ENCODE measurements at regions not wholly inside any gene's neighbourhood (a gene's known extent, or its start where the extent isn't known, plus 50 kb on each side); places are given as distances from the start of the nearest gene placed in this dataset.
"Not testable (repeated sequence)": the region's sequence is repeated elsewhere in the genome, so short reads cannot be mapped to it uniquely, and the experiment has no call there.

DNA sequence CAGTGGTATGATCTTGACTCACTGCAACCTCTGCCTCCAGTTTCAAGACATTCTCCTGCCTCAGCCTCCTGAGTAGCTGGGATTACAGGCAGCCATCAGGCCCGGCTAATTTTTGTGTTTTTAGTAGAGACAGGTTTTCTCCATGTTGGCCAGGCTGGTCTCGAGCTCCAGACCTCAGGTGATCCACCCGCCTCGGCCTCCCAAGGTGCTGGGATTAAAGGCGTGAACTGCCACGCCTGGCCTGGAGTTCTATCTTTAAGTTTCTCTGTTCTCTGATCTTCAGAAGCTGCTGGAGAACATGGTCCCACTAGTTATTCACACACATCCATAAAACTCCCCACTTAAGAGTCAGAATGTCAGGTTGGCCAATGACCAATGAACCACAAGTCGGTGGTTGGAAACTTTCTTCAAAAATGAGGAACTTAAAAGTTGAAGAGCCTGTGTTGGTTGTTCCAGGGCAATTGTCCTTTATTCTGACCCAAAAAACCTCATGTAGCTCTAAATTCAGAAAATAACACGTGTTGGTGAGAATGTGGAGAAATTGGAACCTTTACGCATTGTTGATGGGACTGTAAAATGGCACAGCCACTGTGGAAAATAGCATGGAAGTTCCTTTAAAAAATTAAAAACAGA lies 55.9 kb upstream of the PIK3CB start:
- H3K9me3 ChIP-seq (ENCODE audit: low read length) = no peaks in the 10 kb centered on the region
- H4K20me1 ChIP-seq (ENCODE audit: insufficient read depth, low read length) = no peaks in the 10 kb centered on the region
- intact Hi-C loops (cut with micrococcal nuclease; ENCODE audit: unreplicated experiment) = no loop called here
- H3K4me1 ChIP-seq (ENCODE audit: insufficient read depth, low read length, poor library complexity, severe bottlenecking) = no peaks in the 10 kb centered on the region
- H2AFZ ChIP-seq (ENCODE audit: low read length) = no peak overlapping the region
- H3K79me2 ChIP-seq (ENCODE audit: insufficient read depth, low read depth, low read length) = no peaks in the 10 kb centered on the region
- DNase-seq (ENCODE audit: low spot score) = peak; percentile 13
- H3K36me3 ChIP-seq (ENCODE audit: insufficient read depth, low read length) = no peaks in the 10 kb centered on the region
- ChIA-PET POLR2A (interaction anchor here (0.6 kb wide), 1 partner anchor 232 kb away, joined by 3 read pairs; no protein-coding TSS in a partner anchor), CTCF (ENCODE audit: unreplicated experiment) (no interaction called here)
- H3K4me3 ChIP-seq (ENCODE audit: low read depth, low read length, poor library complexity, severe bottlenecking) = no peak overlapping the region
- H3K27ac ChIP-seq (ENCODE audit: low read depth, low read length, poor library complexity, severe bottlenecking) = no peak overlapping the region
- no TSS peak for BruUV-seq (replicated peaks)
- H3K9me2 ChIP-seq (ENCODE audit: insufficient read depth, low read length) = no peaks in the 10 kb centered on the region
- H3K4me2 ChIP-seq (ENCODE audit: low read length) = no peak overlapping the region
- TF ChIP-seq, protein P1, sequence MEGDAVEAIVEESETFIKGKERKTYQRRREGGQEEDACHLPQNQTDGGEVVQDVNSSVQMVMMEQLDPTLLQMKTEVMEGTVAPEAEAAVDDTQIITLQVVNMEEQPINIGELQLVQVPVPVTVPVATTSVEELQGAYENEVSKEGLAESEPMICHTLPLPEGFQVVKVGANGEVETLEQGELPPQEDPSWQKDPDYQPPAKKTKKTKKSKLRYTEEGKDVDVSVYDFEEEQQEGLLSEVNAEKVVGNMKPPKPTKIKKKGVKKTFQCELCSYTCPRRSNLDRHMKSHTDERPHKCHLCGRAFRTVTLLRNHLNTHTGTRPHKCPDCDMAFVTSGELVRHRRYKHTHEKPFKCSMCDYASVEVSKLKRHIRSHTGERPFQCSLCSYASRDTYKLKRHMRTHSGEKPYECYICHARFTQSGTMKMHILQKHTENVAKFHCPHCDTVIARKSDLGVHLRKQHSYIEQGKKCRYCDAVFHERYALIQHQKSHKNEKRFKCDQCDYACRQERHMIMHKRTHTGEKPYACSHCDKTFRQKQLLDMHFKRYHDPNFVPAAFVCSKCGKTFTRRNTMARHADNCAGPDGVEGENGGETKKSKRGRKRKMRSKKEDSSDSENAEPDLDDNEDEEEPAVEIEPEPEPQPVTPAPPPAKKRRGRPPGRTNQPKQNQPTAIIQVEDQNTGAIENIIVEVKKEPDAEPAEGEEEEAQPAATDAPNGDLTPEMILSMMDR (conservative IDR thresholded peaks at IDR 0.05; ENCODE audit: low read length) = no peak
- no peak for TF ChIP-seq EZH2phosphoT487 (IDR thresholded peaks at IDR 0.05; ENCODE audit: borderline replicate concordance, low read depth, low read length)

DNA sequence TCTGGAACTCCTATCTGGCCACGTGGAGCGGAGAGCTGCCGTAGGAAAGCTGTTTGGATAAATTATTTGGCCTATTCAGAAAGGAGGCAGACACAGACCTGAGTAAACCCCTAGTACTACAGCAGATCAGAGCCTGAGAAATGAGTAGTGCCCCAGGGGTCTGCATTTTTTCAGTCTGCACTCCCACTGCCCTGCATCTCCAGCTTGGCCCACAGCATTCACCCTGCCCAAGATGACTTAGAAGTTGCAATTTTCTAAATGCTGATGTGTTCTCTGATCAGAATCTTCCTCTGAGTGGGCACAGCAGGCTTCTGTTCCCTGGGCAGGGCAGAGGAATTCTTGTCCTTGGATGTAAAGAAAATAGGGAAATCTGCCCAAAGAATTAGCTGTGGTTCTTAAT lies 55.1 kb upstream of the PIK3CB start:
- CTCF ChIA-PET (ENCODE audit: unreplicated experiment) = no interaction called here
- H2AFZ ChIP-seq (ENCODE audit: low read length) = no peak overlapping the region
- intact Hi-C loops (cut with micrococcal nuclease; ENCODE audit: unreplicated experiment) = no loop called here

DNA sequence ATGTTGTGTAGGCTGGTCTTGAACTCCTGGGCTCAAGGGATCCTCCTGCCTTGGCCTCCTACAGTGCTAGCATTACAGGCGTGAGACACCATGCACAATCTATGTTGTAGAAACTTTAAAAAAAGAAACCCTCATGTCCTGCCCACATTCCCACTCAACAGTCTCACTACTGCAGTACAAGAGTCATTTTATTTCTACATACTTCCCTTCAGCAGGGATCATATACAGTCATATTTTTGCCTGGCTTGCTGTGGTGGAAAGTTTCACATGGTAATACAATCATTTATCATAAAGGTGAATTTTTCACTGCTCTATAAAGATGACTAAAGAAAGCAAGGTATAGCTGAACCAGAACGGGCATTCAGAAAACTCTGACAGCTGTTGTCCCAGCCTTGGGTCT lies 53.8 kb upstream of the PIK3CB start:
- H3K79me2 ChIP-seq (ENCODE audit: insufficient read depth, low read depth, low read length) = no peaks in the 10 kb centered on the region
- POLR2A ChIA-PET = interaction anchor here (0.6 to 0.7 kb wide), 2 partner anchors 263 to 307 kb away, joined by 3 to 4 read pairs; no protein-coding TSS in a partner anchor
- H3K4me2 ChIP-seq (ENCODE audit: low read length) = no peak overlapping the region
- H3K27ac ChIP-seq (ENCODE audit: low read depth, low read length, poor library complexity, severe bottlenecking) = no peak overlapping the region
- DNase-seq (ENCODE audit: low spot score) = no peak
- CTCF ChIA-PET (ENCODE audit: unreplicated experiment) = no interaction called here
- H4K20me1 ChIP-seq (ENCODE audit: insufficient read depth, low read length) = no peaks in the 10 kb centered on the region
- no peaks in the 10 kb centered on the region for H3K9me3 ChIP-seq (ENCODE audit: low read length)
- no peak overlapping the region for H3K4me3 ChIP-seq (ENCODE audit: low read depth, low read length, poor library complexity, severe bottlenecking)
- no peaks in the 10 kb centered on the region for H3K9me2 ChIP-seq (ENCODE audit: insufficient read depth, low read length)
- H3K36me3 ChIP-seq (ENCODE audit: insufficient read depth, low read length) = no peaks in the 10 kb centered on the region
- no peak for TF ChIP-seq EZH2phosphoT487 (IDR thresholded peaks at IDR 0.05; ENCODE audit: borderline replicate concordance, low read depth, low read length)
- TF ChIP-seq, protein P1 (conservative IDR thresholded peaks at IDR 0.05; ENCODE audit: low read length) = no peak
- H2AFZ ChIP-seq (ENCODE audit: low read length) = no peak overlapping the region
- intact Hi-C loops (cut with micrococcal nuclease; ENCODE audit: unreplicated experiment) = no loop called here
- BruUV-seq (replicated peaks) = no TSS peak
- no peaks in the 10 kb centered on the region for H3K4me1 ChIP-seq (ENCODE audit: insufficient read depth, low read length, poor library complexity, severe bottlenecking)

More for the DNA sequence above, 55.1 kb upstream of the PIK3CB start:
- Histone ChIP-seq H3K27ac (ENCODE audit: low read depth, low read length, poor library complexity, severe bottlenecking) (no peak overlapping the region), H3K4me2 (ENCODE audit: low read length) (no peak overlapping the region), H3K9me2 (ENCODE audit: insufficient read depth, low read length) (no peaks in the 10 kb centered on the region), H4K20me1 (ENCODE audit: insufficient read depth, low read length) (no peaks in the 10 kb centered on the region), H3K36me3 (ENCODE audit: insufficient read depth, low read length) (no peaks in the 10 kb centered on the region), H3K4me1 (ENCODE audit: insufficient read depth, low read length, poor library complexity, severe bottlenecking) (no peaks in the 10 kb centered on the region), H3K79me2 (ENCODE audit: insufficient read depth, low read depth, low read length) (no peaks in the 10 kb centered on the region), H3K4me3 (ENCODE audit: low read depth, low read length, poor library complexity, severe bottlenecking) (no peak overlapping the region), H3K9me3 (ENCODE audit: low read length) (no peaks in the 10 kb centered on the region)
- no TSS peak for BruUV-seq (replicated peaks)
- POLR2A ChIA-PET = interaction anchor here (0.6 kb wide), 3 partner anchors 14 to 231 kb away, joined by 3 read pairs; no protein-coding TSS in a partner anchor
- no peak for DNase-seq (ENCODE audit: low spot score)
- TF ChIP-seq EZH2phosphoT487 (IDR thresholded peaks at IDR 0.05; ENCODE audit: borderline replicate concordance, low read depth, low read length) = no peak

DNA sequence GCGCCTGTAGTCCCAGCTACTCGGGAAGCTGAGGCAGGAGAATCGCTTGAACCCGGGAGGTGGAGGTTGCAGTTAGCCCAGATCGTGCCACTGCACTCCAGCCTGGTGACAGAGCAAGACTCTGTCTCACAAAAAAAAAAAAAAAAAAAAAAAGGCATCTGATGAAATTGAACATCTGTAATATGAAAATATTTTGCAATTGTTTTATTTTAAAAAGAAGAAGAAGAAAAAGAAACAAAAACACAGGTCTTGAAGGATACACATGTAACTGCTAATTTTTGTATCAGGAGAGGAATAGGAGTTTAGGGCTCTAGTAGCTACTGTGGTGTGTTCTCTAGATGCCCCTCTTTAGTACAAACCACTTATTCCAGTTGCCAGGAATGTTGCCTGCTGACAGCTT lies 51.4 kb upstream of the PIK3CB start:
- H3K36me3 ChIP-seq (ENCODE audit: insufficient read depth, low read length); H3K9me3 ChIP-seq (ENCODE audit: low read length); H2AFZ ChIP-seq (ENCODE audit: low read length); H3K4me3 ChIP-seq (ENCODE audit: low read depth, low read length, poor library complexity, severe bottlenecking); H3K79me2 ChIP-seq (ENCODE audit: insufficient read depth, low read depth, low read length); H3K4me2 ChIP-seq (ENCODE audit: low read length); intact Hi-C loops (cut with micrococcal nuclease; ENCODE audit: unreplicated experiment); H3K9me2 ChIP-seq (ENCODE audit: insufficient read depth, low read length); CTCF ChIA-PET (ENCODE audit: unreplicated experiment); H3K27ac ChIP-seq (ENCODE audit: low read depth, low read length, poor library complexity, severe bottlenecking); H4K20me1 ChIP-seq (ENCODE audit: insufficient read depth, low read length); BruUV-seq (replicated peaks); DNase-seq (ENCODE audit: low spot score); H3K4me1 ChIP-seq (ENCODE audit: insufficient read depth, low read length, poor library complexity, severe bottlenecking): not testable (repeated sequence)
- POLR2A ChIA-PET = interaction anchor here (0.6 kb wide), 1 partner anchor 113 kb away, joined by 6 read pairs; no protein-coding TSS in a partner anchor
